Myocyte (in vitro differentiated cells): ENCODE measurements at regions not wholly inside any gene's neighbourhood (a gene's known extent, or its start where the extent isn't known, plus 50 kb on each side); places are given as distances from the start of the nearest gene placed in this dataset.
A peak's percentile ranks its signal among the peaks of the same experiment; 100 is the strongest.

Experiments used
- DNase-seq: peaks from one replicate; pipeline ENCODE4 v3.0.0-alpha.2; 2012; ENCODE audit warnings: low read depth

DNA sequence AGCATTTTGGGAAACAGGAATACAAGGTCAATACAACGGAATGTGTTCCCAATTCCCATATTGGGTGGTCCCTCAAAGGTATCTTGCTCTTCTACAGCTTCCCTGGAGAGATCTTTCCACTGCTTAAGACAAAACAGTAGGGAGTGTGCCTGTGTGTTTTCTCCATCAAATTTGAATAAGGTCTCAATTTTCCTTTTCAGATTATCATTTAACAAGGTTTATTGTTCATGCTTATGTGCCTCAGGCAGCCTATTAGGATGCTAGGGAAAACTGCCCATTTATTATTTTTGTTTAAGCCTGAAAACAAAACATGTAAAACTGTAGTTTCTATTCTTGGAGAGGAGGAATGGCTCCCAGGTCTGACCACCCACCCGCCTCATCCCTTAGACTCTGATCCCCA, 622.7 kb downstream of the LMO4 start:
- no peak for DNase-seq

DNA sequence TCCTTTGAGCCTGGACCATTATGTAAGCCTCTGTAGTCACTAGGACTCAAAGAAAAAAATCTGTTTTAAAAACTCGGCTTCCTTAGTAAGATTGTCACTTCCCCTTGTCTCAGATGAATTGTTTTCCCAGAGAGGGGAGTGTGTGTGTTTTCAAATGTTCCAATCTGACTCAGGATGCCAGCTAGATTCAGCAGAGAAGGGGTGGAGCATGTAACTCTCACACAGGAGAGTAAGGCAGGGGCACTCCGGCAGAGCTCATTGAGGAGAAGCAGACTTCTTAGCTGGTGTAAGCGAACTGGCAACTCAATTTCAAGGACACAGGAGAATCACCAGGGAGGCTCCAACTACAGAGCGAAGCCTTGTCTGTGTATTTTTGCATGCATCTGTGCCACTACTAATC, 623.2 kb downstream of the LMO4 start:
- no peak for DNase-seq

DNA sequence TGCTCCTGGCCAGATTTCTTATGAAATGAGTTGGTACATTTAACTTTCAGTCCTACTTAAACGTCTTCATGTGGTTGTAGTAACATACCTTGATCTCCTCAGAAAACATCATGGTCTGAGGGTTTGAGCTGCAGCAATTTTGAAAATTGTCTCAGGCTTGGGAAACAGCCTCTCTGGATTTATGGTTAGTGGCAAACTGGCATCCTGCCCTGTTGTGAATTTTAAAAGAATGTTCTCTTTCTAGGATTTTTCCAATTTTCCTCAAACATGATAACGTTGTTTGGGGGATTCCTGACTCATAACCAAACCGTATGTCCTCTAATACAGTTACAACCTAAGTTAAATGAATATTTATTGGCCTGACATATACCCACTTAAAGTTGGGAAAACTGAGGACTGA, 624.4 kb downstream of the LMO4 start:
- DNase-seq, result no peak

DNA sequence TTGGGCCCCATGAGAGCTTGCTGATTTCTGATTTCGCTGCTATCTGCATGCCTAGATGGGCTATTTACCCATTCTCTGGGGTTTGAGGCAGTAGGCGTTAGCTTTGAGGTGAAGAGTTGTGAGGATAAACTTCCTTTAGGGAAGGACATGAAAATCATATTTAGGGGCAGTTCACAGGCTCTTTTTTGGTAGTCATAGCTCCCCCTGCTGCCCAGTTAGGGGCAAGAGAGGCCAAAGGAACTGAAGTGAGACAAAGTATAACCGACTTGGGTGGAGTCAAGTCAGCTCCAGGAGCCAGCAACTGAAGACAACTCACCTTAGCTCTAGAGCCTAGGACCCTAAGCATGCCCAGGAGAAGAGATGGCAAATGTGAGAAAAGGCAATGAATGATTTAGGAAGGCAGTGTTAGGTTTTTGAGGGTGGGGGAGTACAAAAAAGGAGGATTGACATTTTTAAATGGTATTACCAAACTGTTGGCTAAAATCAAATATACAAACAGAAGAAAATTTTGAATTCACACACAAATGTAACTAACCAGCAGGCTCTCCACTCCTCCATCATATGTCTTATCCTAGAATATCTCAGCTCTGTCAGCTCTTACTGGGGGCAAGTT, 625.2 kb downstream of the LMO4 start:
- peak; percentile 79 for DNase-seq

DNA sequence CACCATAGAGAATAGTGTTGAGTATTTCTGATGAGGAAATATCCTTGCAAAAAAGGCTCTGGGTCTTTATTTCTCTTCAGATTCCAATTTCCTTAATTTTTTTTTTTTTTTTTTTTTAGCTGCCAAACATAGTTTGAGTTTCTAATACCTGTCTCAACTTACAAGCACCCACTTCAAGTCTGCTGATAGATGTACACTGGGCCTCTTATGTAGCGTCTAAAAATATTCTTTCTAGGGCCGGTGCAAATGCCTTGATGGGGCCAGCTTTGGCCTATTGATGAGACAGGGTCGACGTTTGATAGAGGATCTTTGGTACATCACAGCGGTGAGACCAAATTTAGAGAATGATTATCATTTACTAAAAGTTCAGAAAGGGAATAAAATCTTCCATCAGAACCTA, 626.4 kb downstream of the LMO4 start:
- no peak for DNase-seq

DNA sequence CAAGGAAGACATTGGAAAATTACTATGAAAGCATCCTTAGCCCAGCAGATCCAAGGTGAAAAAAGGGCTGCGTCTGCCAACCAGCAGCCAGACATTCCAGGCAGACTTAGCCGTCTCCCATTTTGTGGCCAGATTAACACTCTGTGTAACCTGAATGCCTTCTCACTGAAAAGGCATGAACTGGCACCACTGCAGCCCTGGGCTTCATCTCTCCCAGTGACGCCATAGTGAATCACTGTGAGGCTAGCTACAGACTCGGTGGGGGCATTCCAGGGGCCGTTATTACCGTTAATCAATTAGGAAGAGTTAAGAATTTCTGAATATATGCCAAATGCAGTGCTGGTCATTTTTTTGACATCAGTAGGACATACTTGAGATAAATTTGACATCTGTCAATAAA, 627.4 kb downstream of the LMO4 start:
- DNase-seq, result peak; percentile 83

DNA sequence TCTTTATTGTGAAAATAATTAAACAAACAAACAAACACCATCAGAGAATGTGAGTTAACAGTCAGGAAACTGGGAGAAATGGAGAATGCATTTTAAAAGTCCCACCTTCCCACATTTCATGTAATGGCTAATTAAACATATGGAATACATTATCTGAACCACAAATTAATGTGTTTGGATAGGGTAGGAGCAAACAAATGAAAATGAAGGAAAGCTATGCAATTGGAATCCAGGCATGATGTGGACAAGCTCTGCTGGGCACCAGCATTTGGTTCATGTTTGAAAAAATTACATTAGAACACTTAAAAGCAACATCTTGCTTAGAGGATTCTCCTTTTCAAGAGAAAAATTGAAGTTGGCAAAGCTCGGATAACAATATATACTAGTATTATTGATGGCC, 628.1 kb downstream of the LMO4 start:
- DNase-seq, result no peak

DNA sequence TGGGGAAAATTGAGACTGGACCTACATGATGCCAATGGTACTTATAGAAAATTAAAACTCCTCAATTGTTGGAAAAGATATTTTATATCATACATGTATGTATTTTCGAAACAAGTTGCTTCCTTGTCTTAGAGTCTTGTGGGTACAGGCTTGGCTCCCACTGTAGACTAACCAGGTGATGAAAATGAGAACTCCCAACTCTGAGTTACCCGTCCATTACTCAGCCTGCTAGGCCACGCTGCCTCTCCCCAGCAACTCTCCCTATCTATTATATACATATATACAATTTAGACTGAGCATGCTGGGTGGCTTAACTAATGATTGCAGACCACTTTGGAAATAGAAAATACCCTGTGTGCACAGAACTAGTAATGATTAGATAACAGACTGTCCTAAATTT, 628.7 kb downstream of the LMO4 start:
- no peak for DNase-seq

DNA sequence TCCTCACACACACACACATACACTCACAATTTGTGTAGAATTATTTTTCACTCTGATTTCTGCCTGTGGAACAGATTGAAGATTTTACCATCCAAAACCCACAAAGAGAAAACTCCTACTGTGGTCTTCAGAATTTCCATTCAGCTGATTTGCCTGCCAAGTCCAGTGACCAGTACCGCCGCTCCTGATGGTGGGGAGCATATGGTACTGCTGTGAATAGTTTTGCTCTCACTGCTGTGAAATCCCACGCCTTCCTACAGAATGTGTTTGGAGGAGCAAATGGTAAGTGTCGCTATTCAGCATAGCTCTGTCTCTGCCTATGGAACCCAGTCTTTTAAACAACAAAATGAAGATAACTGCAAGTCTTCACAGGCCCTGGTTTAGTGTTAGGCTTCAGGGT, 629.5 kb downstream of the LMO4 start:
- DNase-seq, result no peak

DNA sequence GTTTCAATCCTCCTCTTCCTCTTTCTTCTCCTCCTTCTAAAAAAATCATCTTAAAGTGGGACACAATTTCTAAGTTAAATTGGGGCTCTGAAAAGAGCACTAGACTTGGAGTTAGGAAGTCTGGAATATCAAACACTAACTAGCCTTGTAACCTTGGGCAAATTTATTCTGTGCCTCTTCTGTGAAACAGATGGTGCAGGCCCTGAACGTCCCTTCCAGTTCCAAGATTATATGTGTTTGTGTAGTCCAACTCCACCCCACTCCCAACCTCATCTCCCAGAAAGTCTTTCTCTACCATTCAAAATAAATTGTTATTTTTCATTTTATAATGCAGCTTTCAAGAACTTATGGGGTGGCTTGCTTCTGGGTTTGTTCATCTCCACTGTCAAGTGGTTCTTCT, 630.0 kb downstream of the LMO4 start:
- no peak for DNase-seq

DNA sequence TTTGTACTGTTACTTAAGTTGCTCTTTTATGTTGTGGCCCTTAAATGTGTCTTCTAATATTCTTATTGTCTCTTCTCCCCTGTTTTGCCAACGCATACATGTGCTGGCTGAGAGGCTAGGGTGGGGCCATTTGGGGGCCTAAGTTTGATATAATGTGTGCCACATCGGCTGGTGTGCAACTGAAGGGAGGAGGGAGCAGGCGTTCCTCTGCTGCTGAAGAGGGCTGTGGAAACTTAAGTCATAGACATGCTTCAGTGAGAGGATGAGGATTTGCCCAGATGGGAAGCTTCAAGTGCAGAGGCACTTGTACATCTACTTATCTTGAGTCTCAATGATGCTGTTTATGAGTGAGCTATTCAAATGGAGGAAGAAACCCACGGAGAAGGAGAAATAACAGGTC, 630.6 kb downstream of the LMO4 start:
- no peak for DNase-seq

DNA sequence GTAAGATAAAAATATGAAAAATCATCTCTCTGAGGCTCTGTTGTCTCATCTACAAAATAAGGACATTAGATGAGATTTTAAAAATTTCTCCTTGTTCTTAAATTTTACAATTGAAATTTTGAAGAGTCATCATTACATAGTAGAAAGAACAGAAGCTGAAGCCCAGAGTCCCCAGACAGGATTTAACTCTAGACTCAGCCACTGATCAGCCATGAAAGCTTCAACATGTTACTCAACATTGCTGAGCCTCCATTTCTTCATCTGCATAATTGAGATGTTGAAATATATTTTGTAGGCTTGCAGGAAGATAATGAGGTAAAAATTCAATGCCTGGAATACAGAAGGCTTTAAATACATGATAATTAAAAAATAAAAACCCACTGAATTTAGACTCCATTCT, 633.3 kb downstream of the LMO4 start:
- DNase-seq, result no peak

DNA sequence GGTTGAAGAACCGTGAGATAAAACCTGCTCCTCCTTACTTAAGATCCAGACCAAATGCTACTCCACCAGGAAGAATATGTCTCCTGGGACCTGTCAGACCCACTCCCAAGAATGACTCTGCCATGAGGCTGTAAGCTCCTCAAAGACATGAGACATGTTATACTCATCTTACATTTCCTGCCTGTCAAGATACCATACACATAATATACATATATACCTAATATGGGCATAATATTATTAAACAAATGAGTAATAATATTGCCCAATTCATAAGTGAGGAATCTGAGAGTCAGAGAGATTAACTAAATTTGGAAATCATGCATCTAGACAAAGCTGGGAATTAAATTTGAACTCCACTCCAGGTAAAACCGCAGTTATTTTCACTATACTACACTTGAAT, 634.9 kb downstream of the LMO4 start:
- DNase-seq, result no peak

DNA sequence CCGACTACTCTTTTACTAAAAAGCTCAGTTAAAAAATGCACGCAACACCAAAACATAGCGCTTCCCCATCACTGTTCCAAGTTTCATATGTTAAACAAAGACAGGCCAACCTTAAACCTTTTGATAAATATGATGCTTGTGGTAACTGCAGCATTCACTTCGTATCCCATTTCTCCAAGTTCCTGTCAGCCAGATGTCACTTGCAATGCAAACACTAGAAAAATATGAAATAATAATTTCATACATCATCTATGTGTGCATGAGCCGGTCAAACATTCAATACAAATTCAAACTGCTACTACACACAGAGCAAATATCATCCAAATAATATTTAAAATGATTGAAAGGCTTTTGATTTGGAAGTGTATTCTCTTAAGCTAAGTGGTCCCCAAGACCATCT, 636.5 kb downstream of the LMO4 start:
- DNase-seq, result no peak

DNA sequence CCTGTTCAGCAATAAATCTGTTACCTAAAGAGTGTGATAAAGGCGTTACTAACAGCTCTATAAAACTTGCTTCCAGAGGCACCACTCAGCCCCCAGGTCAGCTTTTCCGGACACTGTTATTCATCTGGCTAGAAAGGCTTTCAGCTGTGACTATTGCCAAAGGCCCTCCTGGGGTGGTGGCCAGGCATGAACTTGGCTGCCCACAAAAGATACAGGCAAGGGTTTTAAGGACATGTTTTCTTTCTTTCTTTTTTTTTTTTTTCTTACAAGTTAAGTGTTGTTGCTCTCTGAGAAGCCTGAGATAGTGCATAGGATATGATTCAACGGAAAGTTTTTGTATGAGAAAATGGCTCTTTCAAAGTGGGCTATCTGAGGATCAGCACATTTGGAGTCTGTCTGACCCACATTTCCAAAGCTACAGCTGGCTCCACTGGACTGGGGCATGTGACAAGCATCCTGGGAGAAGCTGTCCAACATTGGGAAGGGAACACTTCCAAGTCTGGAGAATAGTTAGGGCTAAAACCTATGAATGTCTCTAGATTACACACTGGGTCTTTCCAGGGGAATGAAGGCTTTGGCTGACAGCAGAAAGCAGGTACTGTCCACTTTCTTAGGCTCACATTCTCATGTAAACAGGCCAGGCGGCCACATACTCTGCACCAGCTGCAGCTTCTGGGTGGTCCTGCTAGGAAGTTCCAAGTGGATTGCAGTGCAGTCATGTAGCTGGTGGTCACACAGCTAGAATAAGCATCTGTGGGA, 639.7 kb downstream of the LMO4 start:
- peak; percentile 22 for DNase-seq

DNA sequence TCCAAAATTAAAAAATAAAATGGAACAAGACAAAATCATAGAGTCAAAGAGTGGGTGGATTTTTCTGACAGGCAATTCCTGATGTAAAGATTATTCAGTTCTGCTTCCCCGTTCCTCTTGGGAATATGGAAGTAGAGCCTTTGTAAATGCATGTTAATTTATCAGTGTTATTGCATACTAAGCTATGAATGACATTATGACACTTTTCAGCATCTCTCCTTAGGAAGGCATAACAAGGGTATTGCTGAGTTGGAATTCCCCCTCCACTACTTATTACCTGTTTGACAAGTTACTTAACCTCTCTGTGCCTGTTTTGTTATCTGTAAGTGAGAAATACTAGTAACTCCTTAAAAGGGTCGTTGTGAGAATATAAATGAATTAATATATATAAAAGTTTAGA, 640.4 kb downstream of the LMO4 start:
- DNase-seq, result no peak

DNA sequence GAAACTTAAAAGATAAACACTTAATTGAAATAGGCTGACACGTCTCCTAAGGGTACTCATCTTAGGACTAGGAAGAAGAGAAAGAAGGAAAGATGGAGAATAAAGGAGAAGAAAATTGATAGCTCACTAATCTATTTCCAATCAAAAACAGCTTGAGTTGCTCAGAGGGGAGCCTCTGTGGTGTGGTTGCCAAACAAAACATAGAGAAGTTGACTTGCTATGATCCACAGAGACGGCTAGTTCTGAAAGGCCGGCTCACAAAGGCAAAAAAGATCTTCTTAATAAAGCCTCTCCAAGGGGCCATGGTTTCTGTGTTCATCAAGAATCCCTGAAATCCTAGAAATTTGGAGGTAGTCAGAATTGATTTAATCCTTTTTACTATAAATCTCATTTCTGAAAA, 644.1 kb downstream of the LMO4 start:
- DNase-seq, result no peak

DNA sequence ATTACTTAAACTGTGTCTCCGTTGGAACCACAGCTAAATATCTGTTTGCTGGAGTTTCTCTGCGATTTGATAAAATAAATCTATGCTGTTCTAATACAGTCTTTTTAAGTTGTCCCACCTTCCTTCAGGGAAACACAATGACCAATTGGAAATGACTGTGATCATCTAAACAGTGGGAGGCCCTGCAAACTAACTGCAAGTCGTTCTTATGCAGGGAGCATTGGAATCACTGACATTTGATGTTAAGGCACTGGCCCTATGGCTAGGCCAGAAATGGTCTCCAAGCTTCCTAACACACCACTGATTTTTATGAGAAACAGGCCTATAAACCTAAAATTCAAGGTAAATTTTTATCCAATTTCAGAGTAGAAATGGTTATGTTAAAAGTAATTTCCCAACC, 645.2 kb downstream of the LMO4 start:
- DNase-seq, result no peak

DNA sequence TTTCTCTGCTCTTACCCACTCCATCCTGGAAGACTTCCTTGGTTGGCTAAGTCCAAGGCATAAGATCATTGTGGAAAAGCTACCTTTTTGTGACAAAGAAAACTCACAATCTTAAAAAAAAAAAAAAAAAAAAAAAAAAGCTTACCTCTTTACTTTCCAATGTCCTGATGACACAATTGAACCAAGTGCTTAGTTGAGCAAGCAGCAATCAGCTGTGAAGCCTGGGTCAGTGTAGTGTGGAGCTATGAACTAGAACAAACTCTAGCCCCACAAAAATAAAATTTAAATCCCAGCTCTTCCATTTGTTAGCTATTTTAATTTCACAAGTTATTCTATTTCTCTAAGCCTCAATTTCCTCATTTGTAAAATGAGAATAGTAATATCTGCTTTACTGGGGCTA, 647.6 kb downstream of the LMO4 start:
- DNase-seq, result no peak

DNA sequence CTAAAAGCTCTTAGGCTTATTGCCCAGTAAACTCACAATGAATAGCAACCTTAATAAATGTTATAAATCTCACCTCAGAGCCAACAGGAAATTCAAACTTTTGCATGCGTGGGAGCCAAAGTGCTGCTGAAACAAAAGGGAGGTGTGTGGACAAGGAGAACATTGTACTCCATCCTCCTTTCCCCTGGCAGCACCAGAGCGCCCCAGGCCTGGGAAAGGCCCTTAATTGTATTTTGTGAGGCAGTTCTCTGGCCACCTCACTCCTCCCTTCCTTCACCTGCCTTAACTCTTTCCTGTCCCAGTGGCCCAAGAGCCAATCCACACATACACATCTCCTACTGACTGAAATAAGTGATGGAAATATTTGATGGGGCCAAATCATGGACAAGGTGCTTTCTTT, 648.5 kb downstream of the LMO4 start:
- no peak for DNase-seq

DNA sequence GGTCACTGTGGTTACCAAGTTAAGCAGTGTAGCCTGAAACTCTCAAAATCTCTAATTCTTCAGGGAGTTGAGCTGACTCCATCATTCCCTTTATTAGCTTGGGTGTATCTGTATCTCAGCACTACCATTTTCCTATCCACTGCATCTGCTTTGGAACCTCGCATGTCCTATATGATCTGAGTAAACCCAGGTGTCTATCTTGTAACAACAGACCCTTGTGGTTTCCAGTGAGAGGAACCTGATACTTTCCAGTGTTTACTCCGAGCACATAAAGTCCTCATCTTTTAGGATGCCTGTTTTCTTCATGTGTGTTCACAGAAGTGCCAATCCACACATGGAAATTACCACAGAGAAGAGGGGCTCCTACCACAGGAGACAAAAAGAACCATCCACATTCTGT, 650.4 kb downstream of the LMO4 start:
- DNase-seq, result no peak

DNA sequence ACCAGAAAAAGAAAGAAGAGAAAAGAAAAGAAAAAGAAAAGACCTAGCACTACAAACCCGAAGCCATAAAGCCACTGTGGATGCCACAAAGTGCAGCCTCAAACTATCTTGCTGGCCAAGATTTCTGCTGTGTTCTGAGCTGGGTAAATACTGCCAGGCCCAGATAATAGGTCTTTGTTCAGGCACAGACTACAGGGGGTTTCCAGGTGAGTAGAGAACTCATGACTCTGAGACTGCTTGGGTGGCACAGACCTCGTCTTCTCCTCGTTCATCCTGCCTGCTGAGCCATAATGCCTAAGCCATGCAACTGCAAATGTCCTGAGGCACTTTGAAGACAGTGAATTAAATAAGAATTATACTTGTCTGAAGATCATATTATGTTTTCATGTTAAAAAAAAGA, 651.8 kb downstream of the LMO4 start:
- no peak for DNase-seq

DNA sequence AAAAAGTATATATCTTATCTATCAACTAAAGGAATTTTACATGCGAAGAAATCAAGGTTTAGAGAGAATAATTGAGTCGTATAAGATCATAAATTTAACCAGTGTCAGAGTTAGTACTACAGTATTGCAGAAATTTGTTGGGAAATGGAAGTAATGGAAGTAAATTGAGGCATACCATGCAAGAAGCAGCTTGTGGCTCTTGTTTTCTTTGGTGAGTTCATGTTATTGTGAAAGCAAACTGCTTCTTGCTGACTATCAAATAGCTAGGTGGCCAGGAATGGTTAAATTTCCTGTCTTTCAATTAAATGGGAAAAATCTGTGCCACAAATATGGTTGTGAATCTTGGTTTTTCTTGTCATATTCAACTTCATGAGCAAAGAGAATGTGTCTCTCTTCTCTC, 652.7 kb downstream of the LMO4 start:
- no peak for DNase-seq

DNA sequence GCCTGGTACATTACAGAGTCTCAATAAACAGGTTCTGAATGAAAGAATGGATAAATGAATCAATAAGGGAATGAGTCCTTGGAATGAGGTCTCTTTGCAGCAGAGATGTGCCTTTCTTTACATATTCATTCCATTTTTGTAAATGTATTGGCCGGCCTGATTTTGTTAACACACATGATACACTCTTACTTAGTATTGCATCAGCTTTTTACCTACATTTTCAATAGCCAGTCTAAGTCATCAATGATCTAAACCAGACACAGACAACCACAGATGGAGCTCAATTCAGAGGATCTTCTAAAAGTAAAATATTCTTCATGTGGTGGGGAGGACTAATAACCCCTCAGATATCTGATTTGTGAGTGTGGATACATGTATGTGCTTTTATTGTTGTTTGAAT, 653.1 kb downstream of the LMO4 start:
- no peak for DNase-seq
